ENCODE measurements at regions not wholly inside any gene's neighbourhood (a gene's known extent, or its start where the extent isn't known, plus 50 kb on each side); places are given as distances from the start of the nearest gene placed in this dataset.

DNA sequence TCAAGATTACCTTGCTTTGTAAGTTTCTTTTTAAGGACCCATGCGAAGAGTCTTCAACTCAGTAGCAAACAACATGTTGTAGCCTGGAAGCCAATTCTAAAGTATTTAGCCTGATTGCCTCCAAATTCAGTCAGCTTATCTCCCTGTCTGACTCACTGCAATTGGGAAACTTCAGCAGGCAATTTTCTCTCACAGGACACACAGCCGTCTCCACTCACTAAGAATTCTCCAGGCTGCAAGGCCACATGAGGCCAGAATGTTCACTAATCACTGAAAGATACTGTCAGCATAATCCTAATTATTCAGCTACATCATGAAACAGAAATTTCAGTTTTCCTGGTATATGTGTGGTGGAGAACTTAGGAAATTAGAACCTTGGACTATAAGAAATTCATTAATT lies 78.1 kb upstream of the PDE1A start:
- TF ChIP-seq, protein P1, sequence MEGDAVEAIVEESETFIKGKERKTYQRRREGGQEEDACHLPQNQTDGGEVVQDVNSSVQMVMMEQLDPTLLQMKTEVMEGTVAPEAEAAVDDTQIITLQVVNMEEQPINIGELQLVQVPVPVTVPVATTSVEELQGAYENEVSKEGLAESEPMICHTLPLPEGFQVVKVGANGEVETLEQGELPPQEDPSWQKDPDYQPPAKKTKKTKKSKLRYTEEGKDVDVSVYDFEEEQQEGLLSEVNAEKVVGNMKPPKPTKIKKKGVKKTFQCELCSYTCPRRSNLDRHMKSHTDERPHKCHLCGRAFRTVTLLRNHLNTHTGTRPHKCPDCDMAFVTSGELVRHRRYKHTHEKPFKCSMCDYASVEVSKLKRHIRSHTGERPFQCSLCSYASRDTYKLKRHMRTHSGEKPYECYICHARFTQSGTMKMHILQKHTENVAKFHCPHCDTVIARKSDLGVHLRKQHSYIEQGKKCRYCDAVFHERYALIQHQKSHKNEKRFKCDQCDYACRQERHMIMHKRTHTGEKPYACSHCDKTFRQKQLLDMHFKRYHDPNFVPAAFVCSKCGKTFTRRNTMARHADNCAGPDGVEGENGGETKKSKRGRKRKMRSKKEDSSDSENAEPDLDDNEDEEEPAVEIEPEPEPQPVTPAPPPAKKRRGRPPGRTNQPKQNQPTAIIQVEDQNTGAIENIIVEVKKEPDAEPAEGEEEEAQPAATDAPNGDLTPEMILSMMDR (IDR thresholded peaks at IDR 0.05): no peak
- TF ChIP-seq POLR2A (IDR thresholded peaks at IDR 0.05): no peak
